ENCODE measurements at regions not wholly inside any gene's neighbourhood (a gene's known extent, or its start where the extent isn't known, plus 50 kb on each side); places are given as distances from the start of the nearest gene placed in this dataset.

- no peak for DNase-seq
- no peak for TF ChIP-seq CTCF (IDR thresholded peaks at IDR 0.05; ENCODE audit: low read depth, low read length)
- Histone ChIP-seq H3K27me3 (no peaks in the 10 kb centered on the region), H3K36me3 (no peaks in the 10 kb centered on the region), H3K9me3 (no peaks in the 10 kb centered on the region), H3K4me1 (no peaks in the 10 kb centered on the region), H3K4me3 (ENCODE audit: low read depth, low read length) (no peak overlapping the region)
Measured at GRCh38 chr7:35982600-35982999, 170.5 kb upstream of the EEPD1 start.

GRCh38 chr7:35983626-35984025, 169.4 kb upstream of the EEPD1 start:
- H3K4me1 ChIP-seq: no peaks in the 10 kb centered on the region
- no peak for DNase-seq
- no peak for TF ChIP-seq CTCF (IDR thresholded peaks at IDR 0.05; ENCODE audit: low read depth, low read length)
- no peaks in the 10 kb centered on the region for H3K9me3 ChIP-seq
- H3K27me3 ChIP-seq: no peaks in the 10 kb centered on the region
- H3K4me3 ChIP-seq (ENCODE audit: low read depth, low read length): no peak overlapping the region
- H3K36me3 ChIP-seq: no peaks in the 10 kb centered on the region

DNA sequence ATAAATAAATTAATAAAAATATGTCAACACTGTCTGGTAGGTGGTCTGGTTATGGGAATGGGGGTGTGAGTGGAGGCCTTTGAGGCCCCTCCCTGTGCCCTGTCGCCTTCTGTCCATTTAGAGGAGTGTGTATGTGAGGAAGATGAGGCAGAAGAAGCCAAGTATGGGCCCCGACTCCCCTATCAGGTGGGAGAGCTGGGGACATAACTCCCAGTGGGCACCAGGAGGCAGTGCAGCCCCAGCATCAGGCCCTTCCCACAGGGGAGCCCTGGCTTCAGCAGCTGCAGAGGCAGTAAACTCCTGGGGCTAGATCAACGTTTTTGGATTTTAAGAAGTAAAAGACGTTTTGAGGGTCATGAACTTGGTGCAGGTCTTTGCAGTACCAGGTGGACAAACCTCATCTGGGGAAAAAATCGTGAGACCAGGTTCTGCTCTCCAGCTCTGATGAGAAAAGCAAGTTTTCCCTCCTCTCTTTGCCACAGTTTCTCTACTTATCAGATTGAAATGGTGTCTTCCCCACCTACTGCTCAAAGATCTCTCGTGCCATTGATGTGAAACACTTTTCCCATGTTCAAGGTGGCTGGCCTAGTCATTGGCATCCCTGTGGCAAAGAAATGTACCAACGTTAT, 167.8 kb upstream of the EEPD1 start:
- Histone ChIP-seq H3K9me3 (no peaks in the 10 kb centered on the region), H3K4me3 (ENCODE audit: low read depth, low read length) (no peak overlapping the region), H3K27me3 (no peaks in the 10 kb centered on the region), H3K36me3 (no peaks in the 10 kb centered on the region), H3K4me1 (no peaks in the 10 kb centered on the region)
- peak; percentile 97 for TF ChIP-seq CTCF (IDR thresholded peaks at IDR 0.05; ENCODE audit: low read depth, low read length)
- peak; percentile 84 for DNase-seq

DNA sequence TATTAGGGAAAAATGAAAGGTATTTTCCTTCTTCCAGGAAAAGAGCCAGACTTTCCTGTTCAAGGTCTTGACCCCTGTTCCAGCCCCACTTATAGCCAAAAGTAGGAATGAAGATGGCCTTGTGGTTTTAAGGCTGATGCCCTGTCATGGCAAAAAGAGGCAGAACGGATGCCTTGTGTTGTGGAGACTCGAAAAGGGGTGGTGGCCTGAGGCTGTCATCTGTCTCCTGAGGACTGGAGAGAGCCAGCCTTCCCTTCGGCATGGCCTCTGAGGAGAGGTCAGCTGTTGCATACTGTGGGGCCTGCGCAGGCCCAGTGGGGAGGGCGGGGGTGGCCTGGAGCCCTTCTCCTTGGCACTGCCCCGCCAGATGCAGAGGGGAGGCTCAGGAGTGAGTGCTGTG, 166.0 kb upstream of the EEPD1 start:
- no peaks in the 10 kb centered on the region for H3K9me3 ChIP-seq
- no peak overlapping the region for H3K4me3 ChIP-seq (ENCODE audit: low read depth, low read length)
- H3K36me3 ChIP-seq: no peaks in the 10 kb centered on the region
- no peaks in the 10 kb centered on the region for H3K4me1 ChIP-seq
- H3K27me3 ChIP-seq: no peaks in the 10 kb centered on the region
- no peak for DNase-seq
- TF ChIP-seq CTCF (IDR thresholded peaks at IDR 0.05; ENCODE audit: low read depth, low read length): no peak

DNA sequence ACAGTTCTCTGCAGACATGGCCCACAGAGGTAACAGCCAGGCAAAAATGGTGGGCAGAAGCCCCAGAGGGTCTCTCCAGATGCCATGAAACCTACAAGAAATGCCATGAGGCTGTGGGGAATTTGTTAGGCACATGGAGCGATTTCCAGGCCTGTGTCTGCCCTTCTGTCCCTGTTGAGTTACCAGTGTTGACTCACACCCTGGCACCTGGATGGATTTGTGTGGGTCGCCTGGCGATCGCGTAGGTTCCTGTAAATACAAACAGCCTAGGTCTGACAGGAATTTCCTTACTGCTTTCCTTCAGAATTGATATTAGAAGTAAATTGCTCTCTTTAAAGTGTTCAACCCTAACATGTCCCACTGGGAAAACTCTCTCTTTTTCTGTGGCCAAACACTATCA, 164.9 kb upstream of the EEPD1 start:
- no peak for TF ChIP-seq CTCF (IDR thresholded peaks at IDR 0.05; ENCODE audit: low read depth, low read length)
- H3K36me3 ChIP-seq: no peaks in the 10 kb centered on the region
- H3K9me3 ChIP-seq: no peaks in the 10 kb centered on the region
- H3K27me3 ChIP-seq: no peaks in the 10 kb centered on the region
- H3K4me3 ChIP-seq (ENCODE audit: low read depth, low read length): no peak overlapping the region
- DNase-seq: no peak
- H3K4me1 ChIP-seq: no peaks in the 10 kb centered on the region

- no peaks in the 10 kb centered on the region for H3K36me3 ChIP-seq
- H3K4me1 ChIP-seq: no peaks in the 10 kb centered on the region
- no peak for TF ChIP-seq CTCF (IDR thresholded peaks at IDR 0.05; ENCODE audit: low read depth, low read length)
- no peak overlapping the region for H3K4me3 ChIP-seq (ENCODE audit: low read depth, low read length)
- no peaks in the 10 kb centered on the region for H3K27me3 ChIP-seq
- DNase-seq: no peak
- no peaks in the 10 kb centered on the region for H3K9me3 ChIP-seq
Measured at GRCh38 chr7:35988818-35989217, 164.2 kb upstream of the EEPD1 start.

All from BE2C (cell line).